DND-41 (cell line): ENCODE measurements at regions not wholly inside any gene's neighbourhood (a gene's known extent, or its start where the extent isn't known, plus 50 kb on each side); places are given as distances from the start of the nearest gene placed in this dataset.

Experiments used
- CTCF ChIP-seq: IDR thresholded peaks from 2 replicates; pipeline ENCODE4 v1.5.1; 2012; ENCODE audit warnings: borderline replicate concordance, low read length, moderate library complexity, mild to moderate bottlenecking; ENCODE audit not compliant: poor library complexity, severe bottlenecking; ENCODE audit errors: extremely low read depth
- EZH2 ChIP-seq: IDR thresholded peaks from 3 replicates; pipeline ENCODE4 v1.6.1; 2012; ENCODE audit warnings: borderline replicate concordance, low read depth, mild to moderate bottlenecking, moderate library complexity, low read length, inconsistent platforms; ENCODE audit not compliant: severe bottlenecking

- TF ChIP-seq CTCF (no peak), EZH2 (no peak)
Measured at GRCh38 chr6:140766999-140767398, 1365.7 kb upstream of the GJE1 start.
